HCT116 (cell line): ENCODE measurements at regions not wholly inside any gene's neighbourhood (a gene's known extent, or its start where the extent isn't known, plus 50 kb on each side); places are given as distances from the start of the nearest gene placed in this dataset.

ENCODE experiments used
- ATAC-seq: fragments of 200-7000 bp; cut with Tn5 transposase; 2 replicates; pipeline ENCODE4 v1.9.1; 2020; ENCODE audit warnings: mild to moderate bottlenecking, moderate library complexity
- BruUV-seq: library from RNA; stranded (reverse); fragments of 400-500 nt; replicated peaks from 2 replicates; lab custom pipeline; 2021; lab: Mats Ljungman, UMichigan
- CTCF ChIA-PET: fragments of 300-600 bp; sonication (Branson Sonifier 250); formaldehyde crosslinking; loops from one replicate; lab custom pipeline; 2021; ENCODE audit warnings: antibody characterized with exemption; lab: Charles Lee
- POLR2A ChIA-PET: fragments of 300-600, 350-600 bp; sonication (Branson Sonifier 250); formaldehyde crosslinking; loops from one replicate; lab custom pipeline; 2021; ENCODE audit warnings: antibody characterized with exemption; lab: Charles Lee
- RAD21 ChIA-PET, 2 experiments: fragments of 300-600 bp; sonication (Branson Sonifier 250); formaldehyde crosslinking; loops; one replicate each; lab custom pipeline; 2023; ENCODE audit warnings: low total read pairs in 2 of 2; ENCODE audit not compliant: uncharacterized antibody in 2 of 2, unreplicated experiment in 2 of 2, low non-redundant PET in 1 of 2; lab: Charles Lee
- DNase-seq: peaks from one replicate; pipeline ENCODE4 v3.0.0-alpha.2; 2010; ENCODE audit warnings: low read depth, low spot score
- H2AFZ ChIP-seq: fragments of 200-600 bp; shearing (Covaris generic), sonication (generic); 2 replicates; pipeline ENCODE4 v1.6.1; 2017; ENCODE audit warnings: low read depth, mixed run types, mixed read lengths, antibody characterized with exemption, low read length; ENCODE audit not compliant: poor library complexity, severe bottlenecking
- H3K27ac ChIP-seq: 2 replicates; pipeline ENCODE4 v1.5.1; 2012; ENCODE audit warnings: low read depth, low read length
- H3K27me3 ChIP-seq: fragments of 200-600 bp; sonication (generic); 2 replicates; pipeline ENCODE4 v1.6.1; 2016; ENCODE audit warnings: mixed run types, low read length, mixed read lengths; ENCODE audit not compliant: insufficient read depth
- H3K36me3 ChIP-seq, 2 experiments: fragments of 200-500 bp in 1 of 2; fragments of 200-600 bp in 1 of 2; sonication (Bioruptor generic) in 1 of 2; sonication (generic) in 1 of 2; 2 replicates each; pipeline versions ENCODE4 v1.5.1 to v1.6.1; 2014 to 2016; ENCODE audit warnings: low read length in 2 of 2, inconsistent platforms in 1 of 2, mixed read lengths in 1 of 2, mixed run types in 1 of 2; ENCODE audit not compliant: insufficient read depth in 2 of 2, control insufficient read depth in 1 of 2
- H3K4me1 ChIP-seq, 2 experiments: fragments of 200-600 bp in 1 of 2; sonication (generic) in 1 of 2; 2 replicates each; pipeline versions ENCODE4 v1.5.1 to v1.6.1; 2012 to 2017; ENCODE audit warnings: low read length in 2 of 2, inconsistent platforms in 1 of 2, mild to moderate bottlenecking in 1 of 2, mixed read lengths in 1 of 2, mixed run types in 1 of 2, moderate library complexity in 1 of 2; ENCODE audit not compliant: insufficient read depth in 2 of 2, control insufficient read depth in 1 of 2
- H3K4me2 ChIP-seq: fragments of 200-600 bp; sonication (generic); 2 replicates; pipeline ENCODE4 v1.6.1; 2017; ENCODE audit warnings: mixed run types, low read length, mixed read lengths
- H3K4me3 ChIP-seq, 2 experiments: fragments of 200-600 bp in 1 of 2; sonication (generic) in 1 of 2; replicated peaks in 1 of 2; 2 replicates each; pipeline ENCODE4 v1.5.1; 2011 to 2016; ENCODE audit warnings: low read length in 2 of 2, control low read depth in 1 of 2, low read depth in 1 of 2, mild to moderate bottlenecking in 1 of 2, mixed read lengths in 1 of 2, mixed run types in 1 of 2
- H3K79me2 ChIP-seq: fragments of 200-600 bp; sonication (generic); 2 replicates; pipeline ENCODE4 v1.6.1; 2017; ENCODE audit warnings: mild to moderate bottlenecking, mixed run types, low read length, moderate library complexity, mixed read lengths; ENCODE audit not compliant: insufficient read depth
- H3K9ac ChIP-seq: fragments of 200-600 bp; sonication (generic); 2 replicates; pipeline ENCODE4 v1.6.1; 2016; ENCODE audit warnings: low read length, mixed read lengths
- H3K9me2 ChIP-seq: fragments of 200-600 bp; sonication (generic), shearing (Covaris generic); 2 replicates; pipeline ENCODE4 v1.6.1; 2017; ENCODE audit warnings: mixed run types, mild to moderate bottlenecking, moderate library complexity; ENCODE audit not compliant: insufficient read depth
- H3K9me3 ChIP-seq, 2 experiments: fragments of 200-500 bp in 1 of 2; fragments of 200-600 bp in 1 of 2; sonication (Bioruptor generic) in 1 of 2; sonication (generic) in 1 of 2; 2 replicates each; pipeline ENCODE4 v1.6.1; 2014 to 2017; ENCODE audit warnings: low read length in 2 of 2, mixed read lengths in 2 of 2, inconsistent platforms in 1 of 2, low read depth in 1 of 2, mild to moderate bottlenecking in 1 of 2, mixed run types in 1 of 2, moderate library complexity in 1 of 2; ENCODE audit not compliant: control insufficient read depth in 1 of 2, insufficient read depth in 1 of 2
- H4K20me1 ChIP-seq: fragments of 200-600 bp; sonication (generic), shearing (Covaris generic); 2 replicates; pipeline ENCODE4 v1.6.1; 2017; ENCODE audit warnings: mixed run types, mild to moderate bottlenecking, moderate library complexity; ENCODE audit not compliant: insufficient read depth
- CEBPB ChIP-seq: IDR thresholded peaks from 2 replicates; pipeline ENCODE4 v1.6.1; 2012; ENCODE audit warnings: low read depth
- RAD21 ChIP-seq: IDR thresholded peaks from 2 replicates; pipeline ENCODE4 v1.6.1; 2012; ENCODE audit warnings: low read depth, mild to moderate bottlenecking
- intact Hi-C: fragments of 100-400 bp; cut with micrococcal nuclease; formaldehyde crosslinking; loops from 2 replicates; pipeline ENCODE4 v1.10.0; 2022
- TF ChIP-seq, protein P1 (sequence below), 3 experiments: fragments of 200-600 bp in 1 of 3; sonication (generic) in 1 of 3; IDR thresholded peaks in 2 of 3; conservative IDR thresholded peaks in 1 of 3; 2 replicates each; pipeline ENCODE4 v1.5.1; 2012 to 2017; ENCODE audit warnings: low read depth in 2 of 3, low read length in 2 of 3, antibody characterized with exemption in 1 of 3, borderline replicate concordance in 1 of 3, control low read depth in 1 of 3, mild to moderate bottlenecking in 1 of 3, mixed read lengths in 1 of 3, mixed run types in 1 of 3, moderate library complexity in 1 of 3; ENCODE audit not compliant: insufficient read depth in 1 of 3

- H3K27me3 ChIP-seq = no peaks in the 10 kb centered on the region
- POLR2A ChIA-PET = interaction anchor here (0.6 to 2.3 kb wide), 3 partner anchors 277 to 390 kb away, joined by 4 to 12 read pairs (median 6); no protein-coding TSS in a partner anchor
- peak; percentile 89 for ATAC-seq
Measured at GRCh38 chr19:34096020-34096915, 76.0 kb upstream of the LSM14A start.

More at GRCh38 chr19:34096020-34096915, 76.0 kb upstream of the LSM14A start:
- H3K79me2 ChIP-seq = no peaks in the 10 kb centered on the region
- RAD21 ChIA-PET = interaction anchor here (0.6 to 2.2 kb wide), 12 partner anchors 10 to 318 kb away, joined by 3 to 31 read pairs (median 4); partner anchors contain the start of gene KCTD15 (in 1 of the 2)
- no peaks in the 10 kb centered on the region for H3K9me3 ChIP-seq
- H2AFZ ChIP-seq = peak overlapping the region; percentile 79
- H3K36me3 ChIP-seq = no peaks in the 10 kb centered on the region
- peak overlapping the region; percentile 40 for H3K4me2 ChIP-seq
- no peaks in the 10 kb centered on the region for H4K20me1 ChIP-seq
- CTCF ChIA-PET = interaction anchor here (0.6 to 3.0 kb wide), 31 partner anchors 9 to 912 kb away, joined by 3 to 158 read pairs (median 4); partner anchors contain the start of gene KCTD15
- H3K27ac ChIP-seq = no peak overlapping the region
- H3K9ac ChIP-seq = no peak overlapping the region
- H3K4me1 ChIP-seq = 0 out of 4 replicates have a peak, but pooled peaks cover 0 to 5% of the 10 kb centered on the region in 2 experiments
- 0 out of 4 replicates have a peak overlapping the region, but pooled peaks of 1 of the 2 experiments have one; percentile 6 for H3K4me3 ChIP-seq
- no TSS peak for BruUV-seq
- intact Hi-C loops = loop anchor here (1.0 to 5.0 kb wide), 4 partner anchors 49 to 318 kb away; no protein-coding TSS in a partner anchor
- H3K9me2 ChIP-seq = no peaks in the 10 kb centered on the region
- peak; percentile 66 for DNase-seq
- no peak for TF ChIP-seq CEBPB
- TF ChIP-seq RAD21 = peak; percentile 87
- TF ChIP-seq, protein P1, sequence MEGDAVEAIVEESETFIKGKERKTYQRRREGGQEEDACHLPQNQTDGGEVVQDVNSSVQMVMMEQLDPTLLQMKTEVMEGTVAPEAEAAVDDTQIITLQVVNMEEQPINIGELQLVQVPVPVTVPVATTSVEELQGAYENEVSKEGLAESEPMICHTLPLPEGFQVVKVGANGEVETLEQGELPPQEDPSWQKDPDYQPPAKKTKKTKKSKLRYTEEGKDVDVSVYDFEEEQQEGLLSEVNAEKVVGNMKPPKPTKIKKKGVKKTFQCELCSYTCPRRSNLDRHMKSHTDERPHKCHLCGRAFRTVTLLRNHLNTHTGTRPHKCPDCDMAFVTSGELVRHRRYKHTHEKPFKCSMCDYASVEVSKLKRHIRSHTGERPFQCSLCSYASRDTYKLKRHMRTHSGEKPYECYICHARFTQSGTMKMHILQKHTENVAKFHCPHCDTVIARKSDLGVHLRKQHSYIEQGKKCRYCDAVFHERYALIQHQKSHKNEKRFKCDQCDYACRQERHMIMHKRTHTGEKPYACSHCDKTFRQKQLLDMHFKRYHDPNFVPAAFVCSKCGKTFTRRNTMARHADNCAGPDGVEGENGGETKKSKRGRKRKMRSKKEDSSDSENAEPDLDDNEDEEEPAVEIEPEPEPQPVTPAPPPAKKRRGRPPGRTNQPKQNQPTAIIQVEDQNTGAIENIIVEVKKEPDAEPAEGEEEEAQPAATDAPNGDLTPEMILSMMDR (IDR thresholded peaks at IDR 0.05 in 2 of 3, conservative IDR thresholded peaks at IDR 0.05 in 1 of 3; ENCODE audit: borderline replicate concordance in 1 of 3, insufficient read depth in 1 of 3, low read depth in 2 of 3, low read length in 2 of 3) = peak; percentile 57 to 98 (median 81)
